ENCODE measurements at regions not wholly inside any gene's neighbourhood (a gene's known extent, or its start where the extent isn't known, plus 50 kb on each side); places are given as distances from the start of the nearest gene placed in this dataset.

- Histone ChIP-seq H3K4me2 (ENCODE audit: insufficient read depth, low read length) (no peak overlapping the region), H4K20me1 (replicated peaks; ENCODE audit: control insufficient read depth, extremely low read depth, insufficient read depth, low read length) (no peaks in the 10 kb centered on the region), H3K9ac (replicated peaks; ENCODE audit: extremely low read depth, insufficient read depth, low read length) (no peak overlapping the region), H3K27ac (ENCODE audit: insufficient read depth, low read depth, low read length) (no peak overlapping the region), H3K9me1 (replicated peaks; ENCODE audit: control insufficient read depth, extremely low read depth, insufficient read depth, low read length) (no peaks in the 10 kb centered on the region), H3K9me3 (replicated peaks; ENCODE audit: control insufficient read depth, insufficient read depth, low read length) (peaks cover 4% of the 10 kb centered on the region), H3K36me3 (ENCODE audit: control insufficient read depth in 2 of 2, extremely low read depth in 1 of 2, insufficient read depth in 2 of 2, low read length in 2 of 2) (no peaks in the 10 kb centered on the region), H3K79me2 (ENCODE audit: control insufficient read depth, insufficient read depth, low read length) (no peaks in the 10 kb centered on the region), H3K27me3 (ENCODE audit: control insufficient read depth in 2 of 2, insufficient read depth in 2 of 2, low read length in 2 of 2) (no peaks in the 10 kb centered on the region), H3K4me1 (ENCODE audit: control insufficient read depth, extremely low read depth, insufficient read depth, low read length) (no peaks in the 10 kb centered on the region), H2AFZ (ENCODE audit: low read depth, low read length) (no peak overlapping the region), H3K4me3 (replicated peaks in 1 of 3; ENCODE audit: insufficient read depth in 1 of 3, low read depth in 1 of 3, low read length in 3 of 3) (no peak overlapping the region)
- FAIRE-seq (no peak), DNase-seq (ENCODE audit: low read depth, low spot score) (no peak)
- intact Hi-C loops (cut with micrococcal nuclease) = no loop called here
- dilution Hi-C loops (cut with MboI; ENCODE audit: extremely low pct_ligation_motif_present, low sequenced_read_pairs) = no loop called here
- BruUV-seq (replicated peaks) = no TSS peak
- ChIA-PET CTCF (no interaction called here), POLR2A (no interaction called here)
- TF ChIP-seq GATA2 (IDR thresholded peaks at IDR 0.05; ENCODE audit: insufficient read depth, insufficient read length, low read depth, low read length) (no peak), MAX (IDR thresholded peaks at IDR 0.05; ENCODE audit: insufficient read depth, insufficient read length) (no peak), POLR2A (IDR thresholded peaks at IDR 0.05; ENCODE audit: low read depth, low read length) (no peak), JUN (IDR thresholded peaks at IDR 0.05; ENCODE audit: borderline replicate concordance, insufficient read depth, insufficient read length, low read depth) (no peak), CTCF (IDR thresholded peaks at IDR 0.05; ENCODE audit: extremely low read depth in 1 of 2, insufficient read depth in 1 of 2, low read depth in 1 of 2, low read length in 2 of 2) (no peak), EZH2 (IDR thresholded peaks at IDR 0.05; ENCODE audit: borderline replicate concordance, low read depth, low read length, severe bottlenecking) (no peak), FOS (IDR thresholded peaks at IDR 0.05; ENCODE audit: borderline replicate concordance, insufficient read depth, low read length) (no peak), POLR2AphosphoS5 (IDR thresholded peaks at IDR 0.05; ENCODE audit: insufficient read depth, low read depth, low read length) (no peak), MYC (IDR thresholded peaks at IDR 0.05; ENCODE audit: low read depth, low read length) (no peak)
Measured at GRCh38 chr20:30168025-30168799, 1089.3 kb upstream of the DEFB115 start.
